ENCODE measurements at regions not wholly inside any gene's neighbourhood (a gene's known extent, or its start where the extent isn't known, plus 50 kb on each side); places are given as distances from the start of the nearest gene placed in this dataset.
"Not testable (repeated sequence)": the region's sequence is repeated elsewhere in the genome, so short reads cannot be mapped to it uniquely, and the experiment has no call there.

DNA sequence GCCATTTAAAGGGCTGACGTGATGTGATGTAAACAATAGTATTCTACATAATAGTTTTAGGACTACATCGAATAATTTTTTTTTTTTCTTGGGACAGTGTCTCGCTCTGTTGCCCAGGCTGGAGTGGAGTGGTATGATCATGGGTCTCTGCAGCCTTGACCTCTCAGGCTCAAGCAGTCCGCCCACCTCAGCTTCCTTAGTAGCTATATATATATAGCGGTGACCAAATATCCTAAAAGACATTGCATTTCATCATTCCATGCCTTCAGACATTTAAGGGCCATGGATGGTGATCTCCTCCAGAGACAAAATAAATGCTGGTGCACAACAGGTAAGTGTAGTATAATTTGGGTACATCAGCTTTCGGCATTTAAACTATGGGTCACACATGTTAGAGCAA is 245.4 kb upstream of the NOTCH2NLA start:
- not testable (repeated sequence) for H3K4me1 Mint-ChIP-seq (ENCODE audit: low read depth); H3K36me3 Mint-ChIP-seq (ENCODE audit: insufficient read depth); H3K4me3 Mint-ChIP-seq; DNase-seq; ATAC-seq; H3K27me3 Mint-ChIP-seq (ENCODE audit: low read depth); H3K9me3 Mint-ChIP-seq

DNA sequence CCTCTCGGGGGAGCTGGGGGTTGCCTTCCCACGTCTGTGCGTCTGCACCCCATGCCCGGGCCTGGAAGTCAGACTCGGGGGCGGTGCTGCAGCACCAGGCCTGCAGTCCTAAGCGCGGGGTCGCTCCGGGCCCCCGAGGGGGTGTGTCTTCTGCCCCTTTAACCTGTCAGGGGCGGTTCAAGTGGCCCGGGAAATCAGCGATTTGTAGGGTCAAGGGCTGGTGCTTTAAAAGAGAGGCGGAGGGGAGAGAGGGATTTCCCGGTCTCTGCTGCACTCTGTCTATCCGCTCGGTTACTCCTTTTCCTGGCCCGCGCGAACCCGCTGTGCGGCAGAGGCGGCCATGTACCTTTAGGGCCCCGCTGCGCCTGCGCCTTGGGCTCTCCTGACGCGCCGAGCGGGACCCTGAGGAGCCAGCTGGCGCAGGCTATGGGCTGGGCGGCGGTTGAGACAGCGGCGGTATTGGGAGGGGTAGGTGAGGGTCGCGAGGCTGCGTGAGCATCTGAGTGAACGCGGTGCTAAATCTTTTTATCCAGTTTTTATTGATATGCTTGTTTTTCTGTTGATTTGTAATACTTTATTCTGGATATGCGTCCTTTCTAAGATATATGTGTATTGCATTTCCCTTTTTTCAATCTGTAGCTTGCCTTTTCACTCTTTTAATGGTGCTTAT is 243.5 kb upstream of the NOTCH2NLA start:
- peak; percentile 100 for ATAC-seq

DNA sequence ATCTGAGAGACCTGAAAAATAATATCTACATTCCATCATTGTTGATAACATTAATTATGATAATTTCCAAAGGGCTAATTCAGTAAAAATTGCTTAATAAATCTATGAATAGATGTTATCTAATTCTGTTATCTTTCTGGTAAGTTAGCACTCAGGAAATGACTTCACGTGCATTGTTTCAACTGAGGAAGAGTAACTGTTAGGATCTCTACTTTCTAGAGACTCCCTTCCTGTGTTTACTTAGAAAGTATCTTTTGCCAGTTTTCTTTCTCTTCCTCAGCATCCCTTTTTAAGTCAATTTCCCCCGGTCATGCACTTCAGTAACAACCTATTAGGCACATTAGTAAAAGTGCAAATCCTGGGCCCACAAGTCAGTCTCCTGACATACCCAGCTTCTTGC is 231.1 kb upstream of the NOTCH2NLA start:
- not testable (repeated sequence) for H3K4me3 Mint-ChIP-seq; DNase-seq; H3K4me1 Mint-ChIP-seq (ENCODE audit: low read depth); H3K9me3 Mint-ChIP-seq; H3K27me3 Mint-ChIP-seq (ENCODE audit: low read depth); ATAC-seq; H3K36me3 Mint-ChIP-seq (ENCODE audit: insufficient read depth)

More for the DNA sequence above, 243.5 kb upstream of the NOTCH2NLA start:
- peak; percentile 68 for DNase-seq
- not testable (repeated sequence) for H3K27me3 Mint-ChIP-seq (ENCODE audit: low read depth); H3K36me3 Mint-ChIP-seq (ENCODE audit: insufficient read depth); H3K9me3 Mint-ChIP-seq; H3K4me1 Mint-ChIP-seq (ENCODE audit: low read depth)
- peak overlapping the region; percentile 83 for H3K4me3 Mint-ChIP-seq

DNA sequence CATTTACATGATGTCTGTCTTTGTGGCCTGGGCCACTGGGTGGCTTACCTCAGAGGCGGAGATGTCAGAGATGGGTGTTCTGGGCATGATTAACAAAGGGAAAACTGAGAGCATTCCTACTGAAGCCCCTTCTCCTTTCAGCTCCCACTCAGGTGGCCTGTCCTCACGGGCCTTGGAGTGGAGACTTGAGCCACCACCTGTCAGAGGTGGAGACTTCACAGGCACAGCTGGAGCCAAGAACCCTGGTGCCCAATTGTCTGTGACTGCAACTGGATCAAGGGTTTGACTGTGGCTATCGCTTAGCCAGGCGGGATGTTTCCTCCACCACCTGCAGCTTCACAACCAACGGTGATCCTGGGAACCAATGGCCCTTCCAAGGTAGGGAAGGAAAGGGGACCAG is 230.5 kb upstream of the NOTCH2NLA start:
- H3K4me3 Mint-ChIP-seq; DNase-seq; ATAC-seq; H3K27me3 Mint-ChIP-seq (ENCODE audit: low read depth); H3K4me1 Mint-ChIP-seq (ENCODE audit: low read depth); H3K9me3 Mint-ChIP-seq; H3K36me3 Mint-ChIP-seq (ENCODE audit: insufficient read depth): not testable (repeated sequence)

DNA sequence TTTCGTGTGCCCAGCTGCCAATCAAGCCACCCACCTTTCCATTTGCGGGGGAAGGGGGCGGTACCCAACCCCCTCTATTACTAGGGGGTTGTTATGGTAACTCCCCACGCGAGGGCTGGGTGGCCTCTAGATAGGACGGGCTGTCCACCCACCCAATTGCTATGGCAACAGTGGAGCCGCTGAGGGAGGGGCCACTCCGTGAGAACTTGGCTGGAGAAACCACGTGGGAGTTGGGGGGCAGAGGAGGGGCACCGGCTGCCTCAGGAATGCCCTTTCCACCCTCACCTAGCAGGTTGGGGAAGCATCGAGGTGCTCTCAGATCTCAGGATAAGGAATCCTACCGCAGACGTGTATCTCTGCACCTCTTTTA is 220.0 kb upstream of the NOTCH2NLA start:
- H3K36me3 Mint-ChIP-seq (ENCODE audit: insufficient read depth); DNase-seq; H3K9me3 Mint-ChIP-seq; ATAC-seq; H3K27me3 Mint-ChIP-seq (ENCODE audit: low read depth); H3K4me1 Mint-ChIP-seq (ENCODE audit: low read depth); H3K4me3 Mint-ChIP-seq: not testable (repeated sequence)

DNA sequence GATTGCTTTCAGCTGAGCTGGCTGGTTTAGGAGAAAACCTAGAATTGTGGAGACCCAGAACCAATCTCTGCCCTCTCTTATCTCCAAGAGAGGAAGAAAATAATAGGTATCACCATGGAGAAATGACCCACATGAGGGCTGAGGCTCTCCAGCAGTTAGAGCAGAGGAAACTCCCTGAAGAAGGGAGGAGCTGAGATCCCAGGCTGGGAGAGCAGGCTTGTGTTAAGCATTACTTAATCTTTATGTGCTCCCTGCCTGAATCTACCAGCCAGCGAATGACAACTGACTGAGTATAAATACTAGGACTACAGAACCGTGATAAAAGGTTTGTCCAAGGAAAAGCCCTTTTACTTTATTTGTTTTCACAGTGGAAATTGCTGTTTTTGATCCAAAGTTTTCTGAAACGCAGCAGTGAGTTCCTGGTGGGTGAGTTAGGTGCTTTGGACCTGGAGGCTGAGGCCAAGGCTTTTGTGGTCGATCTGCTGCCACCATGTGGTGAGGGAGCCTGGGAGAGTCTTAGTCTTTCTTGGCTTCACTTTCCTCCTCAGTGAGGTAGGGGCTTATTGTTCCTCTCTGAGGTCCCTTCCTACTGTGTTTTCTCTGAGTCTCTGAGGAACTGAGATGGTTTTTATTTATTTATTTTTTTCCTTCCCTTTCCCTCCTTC is 219.5 kb upstream of the NOTCH2NLA start:
- peak in 1 of 2 donors; percentile 52 for ATAC-seq

DNA sequence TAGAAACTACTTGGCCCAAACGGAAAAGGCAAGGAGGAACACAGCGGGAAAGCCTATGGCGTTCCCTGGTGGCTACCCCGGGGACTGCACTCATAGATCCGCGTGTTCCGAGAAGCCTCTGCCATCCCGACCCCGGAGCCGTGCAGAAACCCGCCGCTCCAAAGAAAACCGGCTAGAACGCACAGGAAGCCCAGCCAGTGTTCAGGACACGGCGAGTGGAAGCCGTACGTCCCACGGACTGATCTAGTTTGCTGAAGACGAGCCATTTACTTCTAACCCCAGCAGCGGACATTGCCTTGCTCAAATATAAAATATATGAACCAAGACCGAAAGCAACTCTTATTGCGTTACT is 215.0 kb upstream of the NOTCH2NLA start:
- H3K36me3 Mint-ChIP-seq (ENCODE audit: insufficient read depth); H3K4me1 Mint-ChIP-seq (ENCODE audit: low read depth); ATAC-seq; H3K9me3 Mint-ChIP-seq; H3K27me3 Mint-ChIP-seq (ENCODE audit: low read depth): not testable (repeated sequence)
- DNase-seq = peak; percentile 20
- peak overlapping the region; percentile 69 for H3K4me3 Mint-ChIP-seq

More for the DNA sequence above, 219.5 kb upstream of the NOTCH2NLA start:
- H3K4me1 Mint-ChIP-seq (ENCODE audit: low read depth); H3K36me3 Mint-ChIP-seq (ENCODE audit: insufficient read depth); H3K4me3 Mint-ChIP-seq; H3K9me3 Mint-ChIP-seq; H3K27me3 Mint-ChIP-seq (ENCODE audit: low read depth): not testable (repeated sequence)
- DNase-seq = peak; percentile 52

DNA sequence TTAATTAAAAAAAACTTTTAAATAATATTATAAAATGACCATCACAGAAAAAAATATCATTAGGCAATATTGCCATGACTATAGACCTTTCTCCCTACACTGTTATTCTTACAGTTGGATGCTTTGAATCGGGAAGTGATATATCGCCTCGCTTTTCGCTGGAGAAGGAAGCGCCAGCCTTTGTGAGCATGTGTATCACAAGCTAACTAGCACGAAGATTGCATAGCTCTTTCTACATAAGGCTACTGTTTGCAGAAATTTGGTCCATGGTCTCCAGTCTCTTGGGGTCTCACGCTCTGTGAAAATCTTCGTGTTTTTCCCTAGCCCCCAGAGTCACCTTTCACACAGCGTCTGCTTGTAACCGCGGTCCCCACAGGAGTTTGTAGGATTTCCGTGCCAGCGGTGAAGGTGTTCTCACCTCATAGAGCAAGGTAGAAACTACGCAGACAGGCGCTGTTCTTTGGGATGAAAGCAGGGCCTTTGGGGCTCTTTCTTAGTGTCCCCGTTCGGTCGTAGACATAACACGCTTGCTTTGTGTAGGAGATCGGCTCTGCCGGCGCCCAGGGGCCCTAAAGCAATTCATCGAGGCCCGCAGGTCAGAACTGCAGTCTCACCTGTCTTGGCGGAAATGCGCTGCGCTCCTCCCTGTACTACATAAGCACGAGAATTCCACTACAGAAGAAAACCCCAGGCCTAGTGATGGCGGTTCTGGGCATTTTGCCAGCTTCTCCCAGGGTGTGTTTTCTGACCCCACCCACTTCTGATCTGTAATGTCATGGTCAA is 214.5 kb upstream of the NOTCH2NLA start:
- H3K9me3 Mint-ChIP-seq; H3K36me3 Mint-ChIP-seq (ENCODE audit: insufficient read depth); H3K27me3 Mint-ChIP-seq (ENCODE audit: low read depth); DNase-seq; H3K4me1 Mint-ChIP-seq (ENCODE audit: low read depth); H3K4me3 Mint-ChIP-seq: not testable (repeated sequence)
- peak in 1 of 2 donors; percentile 41 for ATAC-seq

DNA sequence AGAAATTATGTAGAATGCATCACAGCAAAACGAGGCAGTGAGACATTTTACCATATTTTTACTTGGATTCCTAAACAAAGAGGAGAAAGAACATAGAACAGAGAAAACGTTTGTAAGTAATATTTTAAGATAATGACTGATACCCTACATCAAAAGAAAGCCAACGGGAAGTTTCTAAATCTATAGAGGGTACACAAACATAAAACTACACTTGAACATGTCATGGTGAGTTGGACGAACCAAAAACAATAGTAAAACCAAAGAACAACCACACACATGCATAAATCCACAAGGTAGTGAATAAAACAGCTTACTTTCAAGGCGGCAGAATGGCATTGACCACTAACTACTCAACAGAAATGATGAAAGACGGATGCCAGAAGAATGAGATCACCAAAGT is 209.7 kb upstream of the NOTCH2NLA start:
- H3K4me1 Mint-ChIP-seq (ENCODE audit: low read depth); H3K4me3 Mint-ChIP-seq; H3K36me3 Mint-ChIP-seq (ENCODE audit: insufficient read depth); H3K9me3 Mint-ChIP-seq; DNase-seq; H3K27me3 Mint-ChIP-seq (ENCODE audit: low read depth); ATAC-seq: not testable (repeated sequence)

DNA sequence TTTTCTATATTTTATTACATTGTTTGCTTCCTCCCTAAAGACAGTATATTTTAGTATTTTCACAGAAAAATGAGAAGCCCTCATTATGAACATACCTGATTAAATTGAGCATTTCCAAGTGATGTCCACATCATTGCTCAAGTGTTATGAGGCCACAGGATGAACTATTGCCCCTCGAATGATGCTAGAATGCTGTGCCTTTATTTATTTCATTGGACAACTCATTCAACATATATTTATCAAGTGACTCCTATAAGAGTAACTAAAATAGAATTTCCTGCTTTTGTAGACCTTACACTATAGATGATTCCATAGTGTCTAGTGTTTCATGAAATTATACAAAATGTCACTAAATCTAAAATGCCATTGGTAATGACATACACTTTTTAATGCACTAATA is 187.8 kb upstream of the NOTCH2NLA start:
- not testable (repeated sequence) for H3K4me3 Mint-ChIP-seq, H3K9me3 Mint-ChIP-seq
- H3K4me1 Mint-ChIP-seq (ENCODE audit: low read depth) = peaks cover 11% of the 10 kb centered on the region

DNA sequence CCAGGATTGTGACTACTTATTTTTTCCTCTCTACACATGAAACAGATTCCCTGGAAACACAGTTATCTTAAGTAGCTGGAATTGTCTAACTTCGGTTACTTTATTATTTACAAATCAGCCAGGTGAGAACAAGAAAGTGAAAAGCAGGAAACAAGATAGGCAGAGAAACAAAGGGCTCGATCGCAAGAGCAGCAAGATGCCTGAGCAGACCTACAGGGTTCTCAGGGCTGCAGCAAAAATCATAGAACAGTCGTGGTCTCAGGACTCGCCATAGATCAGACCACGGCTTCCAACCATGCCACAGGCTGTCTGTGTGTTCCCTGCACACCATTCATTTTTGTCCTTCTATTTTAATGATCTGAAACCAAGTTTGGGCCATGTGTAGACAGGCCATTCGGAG is 186.2 kb upstream of the NOTCH2NLA start:
- H3K4me3 Mint-ChIP-seq; H3K27me3 Mint-ChIP-seq (ENCODE audit: low read depth): not testable (repeated sequence)

More for the DNA sequence above, 187.8 kb upstream of the NOTCH2NLA start:
- H3K27me3 Mint-ChIP-seq (ENCODE audit: low read depth); ATAC-seq; DNase-seq; H3K36me3 Mint-ChIP-seq (ENCODE audit: insufficient read depth): not testable (repeated sequence)

DNA sequence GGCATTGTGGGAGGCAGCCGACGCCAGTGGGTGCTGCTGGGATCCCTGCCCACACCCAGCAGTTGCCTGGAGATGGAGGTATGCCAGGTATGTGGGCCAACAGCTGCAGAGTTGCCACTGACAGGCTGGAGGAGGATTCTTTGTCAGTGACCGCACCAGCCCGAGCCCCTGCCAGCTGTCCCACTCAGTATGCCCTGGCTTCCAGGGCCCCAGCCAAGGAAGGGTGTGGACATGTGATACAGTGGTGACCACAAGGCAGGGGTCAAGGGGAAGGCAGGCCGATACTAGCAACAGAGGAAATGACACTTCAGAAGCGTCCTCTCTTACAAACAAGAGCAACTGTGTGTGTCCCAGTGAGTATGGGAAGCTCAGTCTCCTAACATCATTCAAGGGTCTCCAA is 185.1 kb upstream of the NOTCH2NLA start:
- H3K4me3 Mint-ChIP-seq; ATAC-seq; H3K9me3 Mint-ChIP-seq; H3K27me3 Mint-ChIP-seq (ENCODE audit: low read depth); H3K36me3 Mint-ChIP-seq (ENCODE audit: insufficient read depth); DNase-seq: not testable (repeated sequence)
- peaks cover 16% of the 10 kb centered on the region for H3K4me1 Mint-ChIP-seq (ENCODE audit: low read depth)

More for the DNA sequence above, 186.2 kb upstream of the NOTCH2NLA start:
- not testable (repeated sequence) for ATAC-seq; DNase-seq; H3K9me3 Mint-ChIP-seq; H3K36me3 Mint-ChIP-seq (ENCODE audit: insufficient read depth)
- peaks cover 13% of the 10 kb centered on the region for H3K4me1 Mint-ChIP-seq (ENCODE audit: low read depth)

DNA sequence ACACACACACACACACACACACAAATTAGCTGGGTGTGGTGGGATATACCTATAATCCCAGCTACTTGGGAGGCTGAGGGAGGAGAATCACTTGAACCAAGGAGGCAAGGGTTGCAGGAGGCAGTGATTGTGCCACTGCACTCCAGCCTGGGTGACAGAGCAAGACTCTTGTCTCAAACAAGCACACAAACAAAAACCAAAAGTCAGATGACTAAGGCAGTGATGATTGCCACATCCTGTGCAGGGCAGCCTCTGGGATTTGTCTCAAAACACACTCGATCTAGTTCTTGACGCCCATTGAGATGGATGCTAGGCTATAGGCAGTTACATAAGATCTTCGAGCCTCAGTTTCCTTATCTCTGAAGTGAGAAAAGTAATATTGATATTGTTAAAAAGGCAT is 183.1 kb upstream of the NOTCH2NLA start:
- peak overlapping the region; percentile 64 for H3K4me3 Mint-ChIP-seq
- not testable (repeated sequence) for H3K36me3 Mint-ChIP-seq (ENCODE audit: insufficient read depth); DNase-seq; H3K9me3 Mint-ChIP-seq; H3K27me3 Mint-ChIP-seq (ENCODE audit: low read depth)
- H3K4me1 Mint-ChIP-seq (ENCODE audit: low read depth) = peaks cover 16% of the 10 kb centered on the region
- ATAC-seq = peak in 1 of 2 donors; percentile 46

DNA sequence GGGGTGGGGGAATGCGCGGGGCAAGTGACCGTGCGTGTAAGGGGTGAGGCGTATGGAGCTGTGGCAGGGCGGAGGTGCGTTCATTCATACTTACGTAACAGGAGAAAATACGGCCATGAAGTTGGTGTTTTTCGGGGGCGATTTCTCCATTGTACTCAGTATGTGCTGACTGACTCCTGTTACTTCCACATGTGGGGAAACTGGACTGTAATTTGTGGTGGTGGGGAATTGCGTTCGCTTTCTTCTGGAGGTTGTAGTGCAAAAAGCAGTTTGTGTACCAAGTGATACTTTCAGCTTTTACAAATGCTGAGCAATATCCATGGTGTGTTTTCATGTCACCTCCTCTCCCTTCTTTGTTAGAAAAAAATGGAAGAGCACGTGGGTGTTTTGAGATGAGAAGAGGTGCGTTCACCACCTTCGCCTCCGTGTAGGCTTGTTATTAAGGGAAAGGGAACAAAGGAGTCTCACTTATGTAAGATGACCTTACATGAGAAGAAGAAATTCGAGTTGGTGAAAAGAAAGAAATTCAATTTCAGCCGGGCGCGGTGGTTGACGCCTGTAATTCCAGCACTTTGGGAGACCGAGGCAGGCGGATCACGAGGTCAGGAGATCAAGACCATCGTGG is 181.1 kb upstream of the NOTCH2NLA start:
- H3K27me3 Mint-ChIP-seq (ENCODE audit: low read depth); H3K36me3 Mint-ChIP-seq (ENCODE audit: insufficient read depth); H3K9me3 Mint-ChIP-seq; DNase-seq: not testable (repeated sequence)
- Mint-ChIP-seq H3K4me1 (ENCODE audit: low read depth) (peaks cover 10% of the 10 kb centered on the region), H3K4me3 (peak overlapping the region; percentile 59)
- ATAC-seq = peak; percentile 90 to 91

Data from activated T-cell treated with anti-CD3 and anti-CD28 coated beads, Interleukin-2, amount 50 U/mL, for 4 hours (primary cell).